Pancreas (tissue), 10 donors: ENCODE measurements at regions not wholly inside any gene's neighbourhood (a gene's known extent, or its start where the extent isn't known, plus 50 kb on each side); places are given as distances from the start of the nearest gene placed in this dataset.

Experiments
- ATAC-seq, 4 donors: fragments of 200-7000 bp; cut with Tn5 transposase; one replicate each; pipeline versions ENCODE4 v1.8.0 to v1.9.1; 2020; ENCODE audit warnings: mild to moderate bottlenecking in 4 of 4, moderate library complexity in 4 of 4
- DNase-seq, 6 donors: peaks; one replicate each; pipeline ENCODE4 v3.0.0-alpha.2; 2020
- FAIRE-seq: peaks from 2 replicates; lab custom pipeline; 2012; peaks lifted over from hg19 to GRCh38; lab: Jason Lieb, UNC
- H3K27ac ChIP-seq, 4 donors: fragments of 200-600 bp; sonication (generic); 1 replicate in 3 of 4; 2 replicates in 1 of 4; pipeline versions ENCODE4 v1.5.0 to v1.8.0; 2020
- H3K27me3 ChIP-seq, 4 donors: fragments of 200-600 bp; one replicate each; pipeline ENCODE4 v1.8.0; 2021
- H3K36me3 ChIP-seq, 3 donors: fragments of 200-600 bp; sonication (generic) in 1 of 3; one replicate each; pipeline versions ENCODE4 v1.5.0 to v1.8.0; 2020 to 2021
- H3K4me1 ChIP-seq, 3 donors: fragments of 200-600 bp; one replicate each; pipeline ENCODE4 v1.8.0; 2021
- H3K4me3 ChIP-seq, 4 donors: fragments of 200-600 bp; sonication (generic) in 2 of 4; one replicate each; pipeline versions ENCODE4 v1.5.0 to v1.8.0; 2020 to 2021
- H3K9me3 ChIP-seq, 4 donors: fragments of 200-600 bp; one replicate each; pipeline ENCODE4 v1.8.0; 2021
- CTCF ChIP-seq, 4 donors: fragments of 200-600 bp; sonication (generic) in 3 of 4; IDR thresholded peaks; one replicate each; pipeline versions ENCODE4 v1.5.0 to v1.8.0; 2021; ENCODE audit warnings: antibody characterized with exemption in 4 of 4
- WGBS, 2 donors: extraction: QIAGEN DNeasy Blood & Tissue Kit; methylation state at CpG; one replicate each; pipeline ENCODE4 v1.1.7; 2013; 5-methylcytosine and 5-hydroxymethylcytosine counted together
- intact Hi-C, 3 donors: fragments of 100-400 bp; cut with DNase I; formaldehyde crosslinking; loops; one replicate each; pipeline versions ENCODE4 v1.11.1 to v1.14.2; 2022
- donor health status: healthy with polysubstance abuse.
- donor health status: DM: no; HTN: no; CAD: no; lungs with moderate emphysema.
- donor health status: DM: no; HTN: no; CAD: no.
- donor health status: control.
- donor health status: control.
- donor health status: Bipolar disorder and iron deficiency.
- donor health status: DM: yes; HTN: yes; CAD: no.
- donor health status: DM: no; HTN: no; CAD: no.
- donor health status: DM: no; HTN: no; CAD: no.
- donor health status: DM: yes; HTN: yes; CAD: no.

DNA sequence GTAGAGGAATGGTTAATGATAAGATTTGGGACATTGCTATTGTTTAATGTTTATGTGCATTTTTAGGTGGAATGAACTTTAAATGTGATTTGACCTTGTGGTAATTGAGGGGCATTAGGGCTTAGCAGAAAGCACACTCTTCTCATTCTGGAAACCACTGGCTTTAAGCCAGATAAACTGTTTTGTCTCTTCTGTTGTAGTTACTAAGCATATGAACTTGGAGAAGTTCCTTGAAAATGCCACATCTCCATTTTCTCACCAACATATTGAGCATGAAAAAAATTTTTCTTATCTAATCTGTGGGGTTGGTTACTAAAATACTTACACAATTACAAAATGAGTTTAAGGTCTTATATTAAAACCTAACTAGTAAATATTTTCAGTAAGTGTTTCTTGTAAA, 70.8 kb upstream of the FSHR start:
- peak overlapping the region in 3 of 4 donors; percentile 8 to 43 (median 20) for H3K27ac ChIP-seq
- no peak for TF ChIP-seq CTCF (IDR thresholded peaks at IDR 0.05)

GRCh38 chr2:49224426-49225010, 70.2 kb upstream of the FSHR start:
- no peak for TF ChIP-seq CTCF (IDR thresholded peaks at IDR 0.05)
- no peaks in the 10 kb centered on the region for H3K27me3 ChIP-seq
- intact Hi-C loops: no loop called here
- no peaks in the 10 kb centered on the region for H3K36me3 ChIP-seq
- 10 to 14% methylated on average over 4 of the region's 4 CpGs for WGBS, 2 donors
- H3K4me1 ChIP-seq: peaks cover 0 to 24% (median 0%) of the 10 kb centered on the region in 3 donors
- H3K4me3 ChIP-seq: no peak overlapping the region
- no peaks in the 10 kb centered on the region for H3K9me3 ChIP-seq
- peak in 5 of 6 donors; percentile 17 to 51 (median 28) for DNase-seq
- ATAC-seq: peak; percentile 83 to 93 (median 90)
- H3K27ac ChIP-seq: peak overlapping the region in 3 of 4 donors; percentile 8 to 43 (median 20)
- FAIRE-seq: no peak

More for the DNA sequence above, 70.8 kb upstream of the FSHR start:
- intact Hi-C loops: no loop called here
- no peak for FAIRE-seq
- no peaks in the 10 kb centered on the region for H3K36me3 ChIP-seq
- no peaks in the 10 kb centered on the region for H3K27me3 ChIP-seq
- peaks cover 0 to 24% (median 0%) of the 10 kb centered on the region in 3 donors for H3K4me1 ChIP-seq
- no peak for DNase-seq
- peak; percentile 51 to 75 (median 56) for ATAC-seq
- no peak overlapping the region for H3K4me3 ChIP-seq
- no peaks in the 10 kb centered on the region for H3K9me3 ChIP-seq

- intact Hi-C loops: no loop called here
- Histone ChIP-seq H3K4me3 (no peak overlapping the region), H3K9me3 (no peaks in the 10 kb centered on the region), H3K27me3 (no peaks in the 10 kb centered on the region), H3K4me1 (peaks cover 0 to 24% (median 0%) of the 10 kb centered on the region in 3 donors), H3K27ac (no peak overlapping the region), H3K36me3 (no peaks in the 10 kb centered on the region)
- WGBS, 2 donors: 59 to 73% methylated on average over 3 of the region's 3 CpGs
- FAIRE-seq (no peak), DNase-seq (no peak), ATAC-seq (no peak)
- no peak for TF ChIP-seq CTCF (IDR thresholded peaks at IDR 0.05)
These were observed 68.7 kb upstream of the FSHR start for GRCh38 chr2:49222975-49223528.

- WGBS, 2 donors: 89 to 95% methylated on average over 1 of the region's 1 CpG
- DNase-seq (no peak), FAIRE-seq (no peak), ATAC-seq (no peak)
- TF ChIP-seq CTCF (IDR thresholded peaks at IDR 0.05): no peak
- intact Hi-C loops: no loop called here
- Histone ChIP-seq H3K27ac (no peak overlapping the region), H3K4me3 (no peak overlapping the region), H3K36me3 (no peaks in the 10 kb centered on the region), H3K9me3 (no peaks in the 10 kb centered on the region), H3K4me1 (peaks cover 0 to 10% (median 0%) of the 10 kb centered on the region in 3 donors), H3K27me3 (no peaks in the 10 kb centered on the region)
These were observed 65.4 kb upstream of the FSHR start for GRCh38 chr2:49219741-49220140.

DNA sequence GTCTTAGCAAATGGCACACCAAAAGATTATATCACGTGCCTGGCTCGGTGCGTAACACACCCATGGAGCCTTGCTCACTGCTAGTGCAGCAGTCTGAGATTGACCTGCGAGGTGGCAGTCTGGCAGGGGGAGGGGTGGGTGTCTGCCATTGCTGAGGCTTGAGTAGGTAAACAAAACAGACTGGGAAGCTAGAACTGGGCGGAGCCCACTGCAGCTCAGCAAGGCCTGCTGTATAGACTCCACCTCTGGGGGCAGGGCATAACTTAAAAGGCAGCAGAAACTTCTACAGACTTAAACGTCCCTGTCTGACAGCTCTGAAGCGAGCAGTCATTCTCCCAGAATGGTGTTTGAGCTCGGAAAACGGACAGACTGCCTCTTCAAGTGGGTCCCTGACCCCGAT, 55.9 kb upstream of the FSHR start:
- ATAC-seq (peak in 2 of 4 donors; percentile 63 to 82), FAIRE-seq (no peak), DNase-seq (peak in 3 of 6 donors; percentile 17 to 23 (median 22))
- H3K27me3 ChIP-seq: no peaks in the 10 kb centered on the region
- TF ChIP-seq CTCF (IDR thresholded peaks at IDR 0.05): no peak
- H3K4me1 ChIP-seq: no peaks in the 10 kb centered on the region
- H3K27ac ChIP-seq: no peak overlapping the region
- intact Hi-C loops: no loop called here
- whole genome bisulfite sequencing, 2 donors: 28 to 51% methylated on average over 10 of the region's 10 CpGs
- no peaks in the 10 kb centered on the region for H3K36me3 ChIP-seq
- H3K4me3 ChIP-seq: no peak overlapping the region
- no peaks in the 10 kb centered on the region for H3K9me3 ChIP-seq
